ENCODE measurements at regions not wholly inside any gene's neighbourhood (a gene's known extent, or its start where the extent isn't known, plus 50 kb on each side); places are given as distances from the start of the nearest gene placed in this dataset.

- TF ChIP-seq CTCF (IDR thresholded peaks at IDR 0.05) (no peak), POLR2A (IDR thresholded peaks at IDR 0.05) (no peak), POLR2AphosphoS5 (IDR thresholded peaks at IDR 0.05) (no peak)
Measured at GRCh38 chr2:139835101-139835500, 1054.9 kb upstream of the NXPH2 start.

Data from gastroesophageal sphincter (tissue), 3 donors.